HEK293 (cell line): ENCODE measurements at regions not wholly inside any gene's neighbourhood (a gene's known extent, or its start where the extent isn't known, plus 50 kb on each side); places are given as distances from the start of the nearest gene placed in this dataset.

Experiments used
- BCL11A ChIP-seq: fragments of 450-650 bp; formaldehyde crosslinking; IDR thresholded peaks from 2 replicates; pipeline ENCODE4 v1.5.1; 2016; ENCODE audit warnings: low read depth, missing biosample characterization, missing genetic modification characterization
- RBAK ChIP-seq: fragments of 450-650 bp; formaldehyde crosslinking; IDR thresholded peaks from 2 replicates; pipeline ENCODE4 v1.5.1; 2016; ENCODE audit warnings: missing biosample characterization, missing genetic modification characterization
- ZBTB17 ChIP-seq: fragments of 450-650 bp; formaldehyde crosslinking; IDR thresholded peaks from 2 replicates; pipeline ENCODE4 v1.5.1; 2016; ENCODE audit warnings: missing biosample characterization, missing genetic modification characterization
- ZNF114 ChIP-seq: fragments of 450-650 bp; formaldehyde crosslinking; IDR thresholded peaks from 2 replicates; pipeline ENCODE4 v1.5.0; 2017; ENCODE audit warnings: missing biosample characterization, missing genetic modification characterization
- TF ChIP-seq, protein P1 (sequence below): fragments of 450-650 bp; formaldehyde crosslinking; IDR thresholded peaks from 2 replicates; pipeline ENCODE4 v1.5.1; 2016; ENCODE audit warnings: missing biosample characterization, missing genetic modification characterization
- TF ChIP-seq, protein P2 (sequence below): fragments of 450-650 bp; formaldehyde crosslinking; IDR thresholded peaks from 2 replicates; pipeline ENCODE4 v1.5.1; 2016; ENCODE audit warnings: missing biosample characterization, missing genetic modification characterization

DNA sequence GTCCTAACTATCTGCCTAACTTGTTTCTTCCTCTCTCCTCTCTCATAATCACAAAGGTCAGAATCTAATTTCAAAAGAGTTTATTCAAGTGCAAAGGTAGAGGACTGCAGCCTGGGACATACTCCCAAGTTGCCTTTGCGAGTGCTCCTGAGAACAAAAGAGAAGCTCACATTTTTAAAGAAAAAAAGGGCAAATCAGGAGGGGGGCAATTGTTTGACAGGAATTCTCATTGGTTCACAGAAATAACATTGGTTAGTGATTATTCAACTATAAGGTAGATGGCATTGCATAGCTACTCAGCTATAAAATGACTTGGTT lies 108.1 kb upstream of the RAI14 start:
- TF ChIP-seq, protein P1, sequence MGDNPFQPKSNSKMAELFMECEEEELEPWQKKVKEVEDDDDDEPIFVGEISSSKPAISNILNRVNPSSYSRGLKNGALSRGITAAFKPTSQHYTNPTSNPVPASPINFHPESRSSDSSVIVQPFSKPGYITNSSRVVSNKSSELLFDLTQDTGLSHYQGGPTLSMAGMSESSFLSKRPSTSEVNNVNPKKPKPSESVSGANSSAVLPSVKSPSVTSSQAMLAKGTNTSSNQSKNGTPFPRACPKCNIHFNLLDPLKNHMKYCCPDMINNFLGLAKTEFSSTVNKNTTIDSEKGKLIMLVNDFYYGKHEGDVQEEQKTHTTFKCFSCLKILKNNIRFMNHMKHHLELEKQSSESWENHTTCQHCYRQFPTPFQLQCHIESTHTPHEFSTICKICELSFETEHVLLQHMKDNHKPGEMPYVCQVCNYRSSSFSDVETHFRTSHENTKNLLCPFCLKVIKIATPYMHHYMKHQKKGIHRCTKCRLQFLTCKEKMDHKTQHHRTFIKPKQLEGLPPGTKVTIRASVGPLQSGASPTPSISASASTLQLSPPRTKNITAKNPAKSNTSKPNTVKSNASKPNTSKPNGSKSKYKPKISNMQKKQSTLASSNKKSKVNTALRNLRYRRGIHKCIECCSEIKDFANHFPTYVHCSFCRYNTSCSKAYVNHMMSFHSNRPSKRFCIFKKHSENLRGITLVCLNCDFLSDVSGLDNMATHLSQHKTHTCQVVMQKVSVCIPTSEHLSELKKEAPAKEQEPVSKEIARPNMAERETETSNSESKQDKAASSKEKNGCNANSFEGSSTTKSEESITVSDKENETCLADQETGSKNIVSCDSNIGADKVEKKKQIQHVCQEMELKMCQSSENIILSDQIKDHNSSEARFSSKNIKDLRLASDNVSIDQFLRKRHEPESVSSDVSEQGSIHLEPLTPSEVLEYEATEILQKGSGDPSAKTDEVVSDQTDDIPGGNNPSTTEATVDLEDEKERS (tag by site-specific recombination): no peak
- TF ChIP-seq, protein P2, sequence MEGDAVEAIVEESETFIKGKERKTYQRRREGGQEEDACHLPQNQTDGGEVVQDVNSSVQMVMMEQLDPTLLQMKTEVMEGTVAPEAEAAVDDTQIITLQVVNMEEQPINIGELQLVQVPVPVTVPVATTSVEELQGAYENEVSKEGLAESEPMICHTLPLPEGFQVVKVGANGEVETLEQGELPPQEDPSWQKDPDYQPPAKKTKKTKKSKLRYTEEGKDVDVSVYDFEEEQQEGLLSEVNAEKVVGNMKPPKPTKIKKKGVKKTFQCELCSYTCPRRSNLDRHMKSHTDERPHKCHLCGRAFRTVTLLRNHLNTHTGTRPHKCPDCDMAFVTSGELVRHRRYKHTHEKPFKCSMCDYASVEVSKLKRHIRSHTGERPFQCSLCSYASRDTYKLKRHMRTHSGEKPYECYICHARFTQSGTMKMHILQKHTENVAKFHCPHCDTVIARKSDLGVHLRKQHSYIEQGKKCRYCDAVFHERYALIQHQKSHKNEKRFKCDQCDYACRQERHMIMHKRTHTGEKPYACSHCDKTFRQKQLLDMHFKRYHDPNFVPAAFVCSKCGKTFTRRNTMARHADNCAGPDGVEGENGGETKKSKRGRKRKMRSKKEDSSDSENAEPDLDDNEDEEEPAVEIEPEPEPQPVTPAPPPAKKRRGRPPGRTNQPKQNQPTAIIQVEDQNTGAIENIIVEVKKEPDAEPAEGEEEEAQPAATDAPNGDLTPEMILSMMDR (tag by site-specific recombination): no peak
- TF ChIP-seq ZNF114 (tag by site-specific recombination): no peak
- no peak for TF ChIP-seq RBAK (tag by site-specific recombination)
- TF ChIP-seq BCL11A: no peak
- no peak for TF ChIP-seq ZBTB17
